PFSK-1 (cell line): ENCODE measurements at regions not wholly inside any gene's neighbourhood (a gene's known extent, or its start where the extent isn't known, plus 50 kb on each side); places are given as distances from the start of the nearest gene placed in this dataset.

Experiments used
- FOXP2 ChIP-seq: optimal IDR thresholded peaks from 2 replicates; pipeline ENCODE3; 2011; ENCODE audit warnings: borderline replicate concordance, control low read depth, inconsistent platforms; ENCODE audit not compliant: insufficient read depth; ENCODE audit errors: extremely low read length, extremely low read depth
- POLR2AphosphoS5 ChIP-seq: IDR thresholded peaks from 2 replicates; pipeline ENCODE4 v1.6.1; 2012; ENCODE audit warnings: low read depth, mild to moderate bottlenecking, control low read depth, low read length, moderate library complexity
- REST ChIP-seq, 2 experiments: IDR thresholded peaks; 2 replicates each; pipeline versions ENCODE4 v1.6.1 to v1.8.0; 2011 to 2012; ENCODE audit warnings: low read depth in 2 of 2, low read length in 2 of 2, control low read depth in 1 of 2, inconsistent platforms in 1 of 2, mild to moderate bottlenecking in 1 of 2, moderate library complexity in 1 of 2; ENCODE audit not compliant: insufficient read depth in 1 of 2
- SIN3A ChIP-seq: IDR thresholded peaks from 2 replicates; pipeline ENCODE4 v1.6.1; 2012; ENCODE audit warnings: mild to moderate bottlenecking, low read length, moderate library complexity, borderline replicate concordance; ENCODE audit not compliant: insufficient read depth
- TAF1 ChIP-seq: IDR thresholded peaks from 2 replicates; pipeline ENCODE4 v1.6.1; 2012; ENCODE audit warnings: low read length, control low read depth, borderline replicate concordance; ENCODE audit not compliant: insufficient read depth

GRCh38 chr4:177509226-177509745, 67.0 kb upstream of the AGA start:
- TF ChIP-seq POLR2AphosphoS5 (no peak), REST (IDR thresholded peaks at IDR 0.05; ENCODE audit: insufficient read depth in 1 of 2, low read depth in 2 of 2, low read length in 2 of 2) (no peak), SIN3A (no peak), TAF1 (no peak), FOXP2 (no peak)
